ENCODE measurements at regions not wholly inside any gene's neighbourhood (a gene's known extent, or its start where the extent isn't known, plus 50 kb on each side); places are given as distances from the start of the nearest gene placed in this dataset.

DNA sequence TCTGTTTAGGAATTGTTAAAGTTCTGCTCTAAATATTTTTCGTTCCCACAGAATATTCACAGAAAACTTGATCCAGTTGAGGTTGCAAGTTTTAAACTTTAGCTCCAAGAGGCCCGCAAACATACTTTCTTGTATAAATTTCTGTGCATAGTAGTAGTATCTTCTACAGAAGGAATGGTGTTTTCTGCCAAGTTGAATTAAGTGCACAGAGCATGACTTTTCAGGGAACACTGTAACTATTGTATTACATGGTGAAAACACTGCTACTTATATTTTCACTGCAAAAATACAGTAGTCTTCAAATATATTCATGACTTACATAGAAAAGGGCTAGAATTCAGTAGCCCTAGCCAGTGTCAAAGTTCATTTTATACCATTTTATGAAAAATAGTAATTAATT, 67.0 kb downstream of the SUCNR1 start:
- TF ChIP-seq CREB1 (CRISPR knock-in tag; IDR thresholded peaks at IDR 0.05) = no peak
- DNase-seq (ENCODE audit: low spot score) (no peak), ATAC-seq (no peak)
- Mint-ChIP-seq H3K4me3 (no peak overlapping the region), H3K27me3 (ENCODE audit: low read depth) (no peaks in the 10 kb centered on the region), H3K27ac (no peak overlapping the region), H3K4me1 (no peaks in the 10 kb centered on the region), H3K9me3 (no peaks in the 10 kb centered on the region), H3K36me3 (no peaks in the 10 kb centered on the region)
- ChIA-PET POLR2A (no interaction called here), CTCF (no interaction called here)

DNA sequence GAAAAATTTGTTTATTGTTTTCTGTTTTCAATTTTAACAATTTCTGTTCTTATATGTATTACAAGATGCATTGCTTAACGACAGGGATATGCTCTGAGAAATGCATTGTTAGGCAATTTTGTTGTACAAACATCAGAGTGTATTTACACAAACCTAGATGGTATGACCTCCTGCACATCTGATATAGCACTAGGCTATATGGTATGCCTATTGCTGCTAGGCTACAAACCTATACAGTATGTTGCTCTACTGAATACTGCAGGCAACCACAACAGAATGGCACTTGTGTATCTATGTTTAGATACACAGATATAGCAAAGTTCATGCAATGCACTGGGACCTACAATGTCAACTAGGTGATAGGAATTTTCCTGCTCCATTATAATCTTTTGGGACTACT, 70.1 kb downstream of the SUCNR1 start:
- POLR2A ChIA-PET = interaction anchor here (0.6 kb wide), 1 partner anchor 48 kb away, joined by 3 read pairs; no protein-coding TSS in a partner anchor
- CTCF ChIA-PET = no interaction called here
- ATAC-seq = no peak
- Mint-ChIP-seq H3K36me3 (no peaks in the 10 kb centered on the region), H3K27me3 (ENCODE audit: low read depth) (no peaks in the 10 kb centered on the region), H3K27ac (no peak overlapping the region), H3K4me1 (peaks cover 9% of the 10 kb centered on the region; the same call in 1 of the 2 replicates), H3K9me3 (peaks cover 3% of the 10 kb centered on the region; the same call in 1 of the 2 replicates), H3K4me3 (no peak overlapping the region)
- DNase-seq (ENCODE audit: low spot score) = no peak
- TF ChIP-seq ESRRA (CRISPR knock-in tag; IDR thresholded peaks at IDR 0.05; ENCODE audit: borderline replicate concordance) (no peak), ETV6 (CRISPR knock-in tag; IDR thresholded peaks at IDR 0.05) (no peak), OVOL2 (CRISPR knock-in tag; IDR thresholded peaks at IDR 0.05; ENCODE audit: borderline replicate concordance) (no peak), SP1 (CRISPR knock-in tag; conservative IDR thresholded peaks at IDR 0.05) (no peak)

DNA sequence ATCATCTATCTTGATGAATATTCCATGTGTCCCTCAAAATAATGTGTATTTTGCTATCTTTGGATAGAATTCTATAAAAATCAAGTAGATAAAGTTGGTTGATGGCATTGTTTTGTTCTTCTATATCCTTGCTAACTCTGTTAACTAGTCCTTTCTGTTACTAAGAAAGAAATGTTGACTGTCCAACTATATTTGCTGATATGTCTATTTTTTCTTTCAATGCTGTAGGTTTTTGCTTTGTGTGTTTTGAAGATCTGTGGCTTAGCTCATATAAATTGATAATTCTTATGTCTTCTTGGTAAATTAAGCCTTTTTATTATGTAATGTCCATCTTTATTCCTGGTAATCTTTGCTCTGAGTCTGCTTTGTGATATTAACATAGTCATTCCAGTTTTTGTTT, 70.9 kb downstream of the SUCNR1 start:
- ChIA-PET POLR2A (no interaction called here), CTCF (no interaction called here)
- H3K9me3 Mint-ChIP-seq = peaks cover 3% of the 10 kb centered on the region; the same call in 1 of the 2 replicates
- TF ChIP-seq TEAD4 (CRISPR knock-in tag; IDR thresholded peaks at IDR 0.05) (no peak), SMAD3 (CRISPR knock-in tag; IDR thresholded peaks at IDR 0.05; ENCODE audit: borderline replicate concordance) (no peak), NR1H2 (CRISPR knock-in tag; IDR thresholded peaks at IDR 0.05) (no peak), MXD4 (CRISPR knock-in tag; IDR thresholded peaks at IDR 0.05; ENCODE audit: borderline replicate concordance) (no peak)
- TF ChIP-seq, protein P1, sequence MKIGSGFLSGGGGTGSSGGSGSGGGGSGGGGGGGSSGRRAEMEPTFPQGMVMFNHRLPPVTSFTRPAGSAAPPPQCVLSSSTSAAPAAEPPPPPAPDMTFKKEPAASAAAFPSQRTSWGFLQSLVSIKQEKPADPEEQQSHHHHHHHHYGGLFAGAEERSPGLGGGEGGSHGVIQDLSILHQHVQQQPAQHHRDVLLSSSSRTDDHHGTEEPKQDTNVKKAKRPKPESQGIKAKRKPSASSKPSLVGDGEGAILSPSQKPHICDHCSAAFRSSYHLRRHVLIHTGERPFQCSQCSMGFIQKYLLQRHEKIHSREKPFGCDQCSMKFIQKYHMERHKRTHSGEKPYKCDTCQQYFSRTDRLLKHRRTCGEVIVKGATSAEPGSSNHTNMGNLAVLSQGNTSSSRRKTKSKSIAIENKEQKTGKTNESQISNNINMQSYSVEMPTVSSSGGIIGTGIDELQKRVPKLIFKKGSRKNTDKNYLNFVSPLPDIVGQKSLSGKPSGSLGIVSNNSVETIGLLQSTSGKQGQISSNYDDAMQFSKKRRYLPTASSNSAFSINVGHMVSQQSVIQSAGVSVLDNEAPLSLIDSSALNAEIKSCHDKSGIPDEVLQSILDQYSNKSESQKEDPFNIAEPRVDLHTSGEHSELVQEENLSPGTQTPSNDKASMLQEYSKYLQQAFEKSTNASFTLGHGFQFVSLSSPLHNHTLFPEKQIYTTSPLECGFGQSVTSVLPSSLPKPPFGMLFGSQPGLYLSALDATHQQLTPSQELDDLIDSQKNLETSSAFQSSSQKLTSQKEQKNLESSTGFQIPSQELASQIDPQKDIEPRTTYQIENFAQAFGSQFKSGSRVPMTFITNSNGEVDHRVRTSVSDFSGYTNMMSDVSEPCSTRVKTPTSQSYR (CRISPR knock-in tag; IDR thresholded peaks at IDR 0.05) = no peak
- TF ChIP-seq, protein P2, sequence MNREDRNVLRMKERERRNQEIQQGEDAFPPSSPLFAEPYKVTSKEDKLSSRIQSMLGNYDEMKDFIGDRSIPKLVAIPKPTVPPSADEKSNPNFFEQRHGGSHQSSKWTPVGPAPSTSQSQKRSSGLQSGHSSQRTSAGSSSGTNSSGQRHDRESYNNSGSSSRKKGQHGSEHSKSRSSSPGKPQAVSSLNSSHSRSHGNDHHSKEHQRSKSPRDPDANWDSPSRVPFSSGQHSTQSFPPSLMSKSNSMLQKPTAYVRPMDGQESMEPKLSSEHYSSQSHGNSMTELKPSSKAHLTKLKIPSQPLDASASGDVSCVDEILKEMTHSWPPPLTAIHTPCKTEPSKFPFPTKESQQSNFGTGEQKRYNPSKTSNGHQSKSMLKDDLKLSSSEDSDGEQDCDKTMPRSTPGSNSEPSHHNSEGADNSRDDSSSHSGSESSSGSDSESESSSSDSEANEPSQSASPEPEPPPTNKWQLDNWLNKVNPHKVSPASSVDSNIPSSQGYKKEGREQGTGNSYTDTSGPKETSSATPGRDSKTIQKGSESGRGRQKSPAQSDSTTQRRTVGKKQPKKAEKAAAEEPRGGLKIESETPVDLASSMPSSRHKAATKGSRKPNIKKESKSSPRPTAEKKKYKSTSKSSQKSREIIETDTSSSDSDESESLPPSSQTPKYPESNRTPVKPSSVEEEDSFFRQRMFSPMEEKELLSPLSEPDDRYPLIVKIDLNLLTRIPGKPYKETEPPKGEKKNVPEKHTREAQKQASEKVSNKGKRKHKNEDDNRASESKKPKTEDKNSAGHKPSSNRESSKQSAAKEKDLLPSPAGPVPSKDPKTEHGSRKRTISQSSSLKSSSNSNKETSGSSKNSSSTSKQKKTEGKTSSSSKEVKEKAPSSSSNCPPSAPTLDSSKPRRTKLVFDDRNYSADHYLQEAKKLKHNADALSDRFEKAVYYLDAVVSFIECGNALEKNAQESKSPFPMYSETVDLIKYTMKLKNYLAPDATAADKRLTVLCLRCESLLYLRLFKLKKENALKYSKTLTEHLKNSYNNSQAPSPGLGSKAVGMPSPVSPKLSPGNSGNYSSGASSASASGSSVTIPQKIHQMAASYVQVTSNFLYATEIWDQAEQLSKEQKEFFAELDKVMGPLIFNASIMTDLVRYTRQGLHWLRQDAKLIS (CRISPR knock-in tag; IDR thresholded peaks at IDR 0.05; ENCODE audit: borderline replicate concordance) = no peak
- TF ChIP-seq, protein P3, sequence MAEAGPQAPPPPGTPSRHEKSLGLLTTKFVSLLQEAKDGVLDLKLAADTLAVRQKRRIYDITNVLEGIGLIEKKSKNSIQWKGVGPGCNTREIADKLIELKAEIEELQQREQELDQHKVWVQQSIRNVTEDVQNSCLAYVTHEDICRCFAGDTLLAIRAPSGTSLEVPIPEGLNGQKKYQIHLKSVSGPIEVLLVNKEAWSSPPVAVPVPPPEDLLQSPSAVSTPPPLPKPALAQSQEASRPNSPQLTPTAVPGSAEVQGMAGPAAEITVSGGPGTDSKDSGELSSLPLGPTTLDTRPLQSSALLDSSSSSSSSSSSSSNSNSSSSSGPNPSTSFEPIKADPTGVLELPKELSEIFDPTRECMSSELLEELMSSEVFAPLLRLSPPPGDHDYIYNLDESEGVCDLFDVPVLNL (CRISPR knock-in tag; IDR thresholded peaks at IDR 0.05; ENCODE audit: borderline replicate concordance, low read depth) = no peak
- TF ChIP-seq, protein P4, sequence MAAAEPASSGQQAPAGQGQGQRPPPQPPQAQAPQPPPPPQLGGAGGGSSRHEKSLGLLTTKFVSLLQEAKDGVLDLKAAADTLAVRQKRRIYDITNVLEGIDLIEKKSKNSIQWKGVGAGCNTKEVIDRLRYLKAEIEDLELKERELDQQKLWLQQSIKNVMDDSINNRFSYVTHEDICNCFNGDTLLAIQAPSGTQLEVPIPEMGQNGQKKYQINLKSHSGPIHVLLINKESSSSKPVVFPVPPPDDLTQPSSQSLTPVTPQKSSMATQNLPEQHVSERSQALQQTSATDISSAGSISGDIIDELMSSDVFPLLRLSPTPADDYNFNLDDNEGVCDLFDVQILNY (CRISPR knock-in tag; IDR thresholded peaks at IDR 0.05) = no peak
- TF ChIP-seq, protein P5, sequence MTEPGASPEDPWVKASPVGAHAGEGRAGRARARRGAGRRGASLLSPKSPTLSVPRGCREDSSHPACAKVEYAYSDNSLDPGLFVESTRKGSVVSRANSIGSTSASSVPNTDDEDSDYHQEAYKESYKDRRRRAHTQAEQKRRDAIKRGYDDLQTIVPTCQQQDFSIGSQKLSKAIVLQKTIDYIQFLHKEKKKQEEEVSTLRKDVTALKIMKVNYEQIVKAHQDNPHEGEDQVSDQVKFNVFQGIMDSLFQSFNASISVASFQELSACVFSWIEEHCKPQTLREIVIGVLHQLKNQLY (CRISPR knock-in tag; IDR thresholded peaks at IDR 0.05) = no peak
- TF ChIP-seq, protein P6, sequence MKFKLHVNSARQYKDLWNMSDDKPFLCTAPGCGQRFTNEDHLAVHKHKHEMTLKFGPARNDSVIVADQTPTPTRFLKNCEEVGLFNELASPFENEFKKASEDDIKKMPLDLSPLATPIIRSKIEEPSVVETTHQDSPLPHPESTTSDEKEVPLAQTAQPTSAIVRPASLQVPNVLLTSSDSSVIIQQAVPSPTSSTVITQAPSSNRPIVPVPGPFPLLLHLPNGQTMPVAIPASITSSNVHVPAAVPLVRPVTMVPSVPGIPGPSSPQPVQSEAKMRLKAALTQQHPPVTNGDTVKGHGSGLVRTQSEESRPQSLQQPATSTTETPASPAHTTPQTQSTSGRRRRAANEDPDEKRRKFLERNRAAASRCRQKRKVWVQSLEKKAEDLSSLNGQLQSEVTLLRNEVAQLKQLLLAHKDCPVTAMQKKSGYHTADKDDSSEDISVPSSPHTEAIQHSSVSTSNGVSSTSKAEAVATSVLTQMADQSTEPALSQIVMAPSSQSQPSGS (CRISPR knock-in tag; IDR thresholded peaks at IDR 0.05; ENCODE audit: borderline replicate concordance, low read depth) = no peak
- TF ChIP-seq, protein P7, sequence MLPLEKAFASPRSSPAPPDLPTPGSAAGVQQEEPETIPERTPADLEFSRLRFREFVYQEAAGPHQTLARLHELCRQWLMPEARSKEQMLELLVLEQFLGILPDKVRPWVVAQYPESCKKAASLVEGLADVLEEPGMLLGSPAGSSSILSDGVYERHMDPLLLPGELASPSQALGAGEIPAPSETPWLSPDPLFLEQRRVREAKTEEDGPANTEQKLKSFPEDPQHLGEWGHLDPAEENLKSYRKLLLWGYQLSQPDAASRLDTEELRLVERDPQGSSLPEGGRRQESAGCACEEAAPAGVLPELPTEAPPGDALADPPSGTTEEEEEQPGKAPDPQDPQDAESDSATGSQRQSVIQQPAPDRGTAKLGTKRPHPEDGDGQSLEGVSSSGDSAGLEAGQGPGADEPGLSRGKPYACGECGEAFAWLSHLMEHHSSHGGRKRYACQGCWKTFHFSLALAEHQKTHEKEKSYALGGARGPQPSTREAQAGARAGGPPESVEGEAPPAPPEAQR (CRISPR knock-in tag; IDR thresholded peaks at IDR 0.05) = no peak
- H3K27me3 Mint-ChIP-seq (ENCODE audit: low read depth) = no peaks in the 10 kb centered on the region
- H3K36me3 Mint-ChIP-seq = no peaks in the 10 kb centered on the region
- H3K4me3 Mint-ChIP-seq = no peak overlapping the region
- DNase-seq (ENCODE audit: low spot score) (no peak), ATAC-seq (no peak)
- H3K4me1 Mint-ChIP-seq = peaks cover 9% of the 10 kb centered on the region; the same call in 1 of the 2 replicates
- no peak overlapping the region for H3K27ac Mint-ChIP-seq
